Type B pancreatic cell (in vitro differentiated cells): ENCODE measurements at regions not wholly inside any gene's neighbourhood (a gene's known extent, or its start where the extent isn't known, plus 50 kb on each side); places are given as distances from the start of the nearest gene placed in this dataset.
A peak's percentile ranks its signal among the peaks of the same experiment; 100 is the strongest.
"Not testable (repeated sequence)": the region's sequence is repeated elsewhere in the genome, so short reads cannot be mapped to it uniquely, and the experiment has no call there.

Experiments used
- DNase-seq: peaks from one replicate; pipeline ENCODE4 v3.0.0; 2021; ENCODE audit warnings: mixed read lengths; ENCODE audit not compliant: unreplicated experiment; ENCODE audit errors: extremely low spot score
- H3K27ac Mint-ChIP-seq: 2 replicates; pipeline ENCODE4 v1.8.0; 2021; ENCODE audit warnings: mild to moderate bottlenecking, mixed read lengths
- H3K27me3 Mint-ChIP-seq: 2 replicates; pipeline ENCODE4 v1.8.0; 2021; ENCODE audit warnings: mixed read lengths
- H3K36me3 Mint-ChIP-seq: 2 replicates; pipeline ENCODE4 v1.8.0; 2021; ENCODE audit warnings: mixed read lengths
- H3K4me1 Mint-ChIP-seq: one replicate; pipeline ENCODE4 v1.8.0; 2021; ENCODE audit warnings: mixed read lengths; ENCODE audit not compliant: unreplicated experiment
- H3K4me3 Mint-ChIP-seq: 2 replicates; pipeline ENCODE4 v1.8.0; 2021; ENCODE audit warnings: mild to moderate bottlenecking, mixed read lengths
- H3K9me3 Mint-ChIP-seq: 2 replicates; pipeline ENCODE4 v1.8.0; 2021; ENCODE audit warnings: mixed read lengths
- CTCF ChIP-seq: fragments of 200-600 bp; sonication (generic); conservative IDR thresholded peaks from 2 replicates; pipeline ENCODE4 v1.5.0; 2021; ENCODE audit warnings: antibody characterized with exemption, mild to moderate bottlenecking

- peak overlapping the region; percentile 87 for H3K27ac Mint-ChIP-seq
- no peaks in the 10 kb centered on the region for H3K36me3 Mint-ChIP-seq
- no peak overlapping the region for H3K4me3 Mint-ChIP-seq
- TF ChIP-seq CTCF = no peak
- peaks cover 4% of the 10 kb centered on the region for H3K9me3 Mint-ChIP-seq
- peaks cover 13% of the 10 kb centered on the region for H3K27me3 Mint-ChIP-seq
- no peak for DNase-seq
- H3K4me1 Mint-ChIP-seq = peaks cover 16% of the 10 kb centered on the region
Measured at GRCh38 chr6:44739181-44739580, 351.7 kb downstream of the CDC5L start.

- Mint-ChIP-seq H3K27me3 (peaks cover 13% of the 10 kb centered on the region), H3K36me3 (no peaks in the 10 kb centered on the region), H3K27ac (no peak overlapping the region), H3K9me3 (peaks cover 4% of the 10 kb centered on the region), H3K4me1 (peaks cover 16% of the 10 kb centered on the region), H3K4me3 (no peak overlapping the region)
- no peak for TF ChIP-seq CTCF
- no peak for DNase-seq
Measured at GRCh38 chr6:44740566-44741120, 353.1 kb downstream of the CDC5L start.

GRCh38 chr6:44742201-44742600 lies 354.7 kb downstream of the CDC5L start:
- H3K4me1 Mint-ChIP-seq = peaks cover 16% of the 10 kb centered on the region
- H3K4me3 Mint-ChIP-seq = no peak overlapping the region
- no peak for TF ChIP-seq CTCF
- H3K27ac Mint-ChIP-seq = no peak overlapping the region
- no peaks in the 10 kb centered on the region for H3K36me3 Mint-ChIP-seq
- H3K9me3 Mint-ChIP-seq = peaks cover 4% of the 10 kb centered on the region
- no peak for DNase-seq
- peaks cover 13% of the 10 kb centered on the region for H3K27me3 Mint-ChIP-seq

- no peak overlapping the region for H3K4me3 Mint-ChIP-seq
- TF ChIP-seq CTCF = no peak
- peaks cover 4% of the 10 kb centered on the region for H3K9me3 Mint-ChIP-seq
- H3K27me3 Mint-ChIP-seq = peaks cover 13% of the 10 kb centered on the region
- no peak overlapping the region for H3K27ac Mint-ChIP-seq
- H3K36me3 Mint-ChIP-seq = no peaks in the 10 kb centered on the region
- peaks cover 13% of the 10 kb centered on the region for H3K4me1 Mint-ChIP-seq
- DNase-seq = no peak
Measured at GRCh38 chr6:44742828-44743372, 355.4 kb downstream of the CDC5L start.

GRCh38 chr6:44760116-44760515 lies 372.6 kb downstream of the CDC5L start:
- not testable (repeated sequence) for H3K9me3 Mint-ChIP-seq, H3K4me1 Mint-ChIP-seq, H3K4me3 Mint-ChIP-seq

GRCh38 chr6:44761046-44761445 lies 373.5 kb downstream of the CDC5L start:
- no peaks in the 10 kb centered on the region for H3K9me3 Mint-ChIP-seq
- H3K4me1 Mint-ChIP-seq = no peaks in the 10 kb centered on the region
- no peaks in the 10 kb centered on the region for H3K36me3 Mint-ChIP-seq
- H3K27me3 Mint-ChIP-seq = no peaks in the 10 kb centered on the region
- TF ChIP-seq CTCF = no peak
- DNase-seq = no peak
- H3K27ac Mint-ChIP-seq = no peak overlapping the region
- no peak overlapping the region for H3K4me3 Mint-ChIP-seq

More at GRCh38 chr6:44760116-44760515, 372.6 kb downstream of the CDC5L start:
- H3K27me3 Mint-ChIP-seq, H3K27ac Mint-ChIP-seq, DNase-seq, H3K36me3 Mint-ChIP-seq: not testable (repeated sequence)
